ENCODE measurements at regions not wholly inside any gene's neighbourhood (a gene's known extent, or its start where the extent isn't known, plus 50 kb on each side); places are given as distances from the start of the nearest gene placed in this dataset.

DNA sequence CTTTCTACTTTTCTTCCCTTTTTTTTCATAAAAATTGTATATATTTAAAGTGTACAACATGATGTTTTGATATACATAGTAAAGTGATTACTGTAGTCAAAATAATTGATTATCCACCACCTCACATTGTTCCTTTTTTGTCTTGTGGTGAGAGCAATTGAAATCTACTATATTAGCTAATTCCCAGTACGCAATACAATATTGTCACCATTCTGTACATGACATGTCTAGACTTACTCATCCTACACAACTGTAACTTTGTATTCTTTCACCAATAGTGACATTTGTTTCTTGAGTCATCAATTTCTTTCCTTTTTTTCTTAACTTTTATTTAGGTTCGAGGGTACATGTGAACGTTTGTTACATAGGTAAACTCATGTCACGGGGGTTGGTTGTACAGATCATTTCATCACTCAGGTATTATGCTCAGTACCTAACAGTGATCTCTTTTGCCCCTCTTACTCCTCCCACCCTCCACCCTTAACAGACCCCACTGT lies 265.2 kb downstream of the KCNRG start:
- TF ChIP-seq CTCF (conservative IDR thresholded peaks at IDR 0.05; ENCODE audit: low read depth, low read length) (no peak), EZH2 (IDR thresholded peaks at IDR 0.05; ENCODE audit: borderline replicate concordance, low read depth, low read length, poor library complexity, severe bottlenecking) (no peak)
